GM21526 (cell line): ENCODE measurements at regions not wholly inside any gene's neighbourhood (a gene's known extent, or its start where the extent isn't known, plus 50 kb on each side); places are given as distances from the start of the nearest gene placed in this dataset.
"Not testable (repeated sequence)": the region's sequence is repeated elsewhere in the genome, so short reads cannot be mapped to it uniquely, and the experiment has no call there.

ENCODE experiments used
- ATAC-seq: cut with Tn5 transposase; IDR thresholded peaks from one replicate; pipeline ENCODE4 v1.9.1; 2021; ENCODE audit warnings: moderate library complexity; ENCODE audit not compliant: unreplicated experiment, low FRiP score

GRCh38 chr6:103017878-103018277 lies 1624.4 kb downstream of the GRIK2 start:
- no peak for ATAC-seq

- ATAC-seq = no peak
Measured at GRCh38 chr6:103011605-103012004, 1618.1 kb downstream of the GRIK2 start.

- ATAC-seq = no peak
Measured at GRCh38 chr6:103002282-103002681, 1608.8 kb downstream of the GRIK2 start.

GRCh38 chr6:103001724-103002123 lies 1608.2 kb downstream of the GRIK2 start:
- ATAC-seq = no peak

GRCh38 chr6:103000688-103001087 lies 1607.2 kb downstream of the GRIK2 start:
- no peak for ATAC-seq

- ATAC-seq = no peak
Measured at GRCh38 chr6:102995491-102995890, 1602.0 kb downstream of the GRIK2 start.

- no peak for ATAC-seq
Measured at GRCh38 chr6:102994866-102995265, 1601.4 kb downstream of the GRIK2 start.

GRCh38 chr6:102986086-102986485 lies 1592.6 kb downstream of the GRIK2 start:
- ATAC-seq = peak; percentile 81

- no peak for ATAC-seq
Measured at GRCh38 chr6:102984357-102984756, 1590.8 kb downstream of the GRIK2 start.

- no peak for ATAC-seq
Measured at GRCh38 chr6:102981490-102982015, 1588.0 kb downstream of the GRIK2 start.

GRCh38 chr6:102980951-102981350 lies 1587.4 kb downstream of the GRIK2 start:
- ATAC-seq = no peak

GRCh38 chr6:102961902-102962301 lies 1568.4 kb downstream of the GRIK2 start:
- ATAC-seq = no peak

- ATAC-seq = no peak
Measured at GRCh38 chr6:102950967-102951366, 1557.5 kb downstream of the GRIK2 start.

GRCh38 chr6:102944475-102944874 lies 1551.0 kb downstream of the GRIK2 start:
- ATAC-seq = no peak

GRCh38 chr6:102942206-102942605 lies 1548.7 kb downstream of the GRIK2 start:
- ATAC-seq = no peak

- no peak for ATAC-seq
Measured at GRCh38 chr6:102936959-102937358, 1543.5 kb downstream of the GRIK2 start.

- ATAC-seq = no peak
Measured at GRCh38 chr6:102928109-102928508, 1534.6 kb downstream of the GRIK2 start.

GRCh38 chr6:102918161-102918560 lies 1524.7 kb downstream of the GRIK2 start:
- ATAC-seq = no peak

- ATAC-seq = no peak
Measured at GRCh38 chr6:102911571-102911970, 1518.1 kb downstream of the GRIK2 start.

- not testable (repeated sequence) for ATAC-seq
Measured at GRCh38 chr6:102910701-102911139, 1517.2 kb downstream of the GRIK2 start.

- no peak for ATAC-seq
Measured at GRCh38 chr6:102907181-102907580, 1513.7 kb downstream of the GRIK2 start.

- ATAC-seq = no peak
Measured at GRCh38 chr6:102902471-102902870, 1509.0 kb downstream of the GRIK2 start.

- ATAC-seq = no peak
Measured at GRCh38 chr6:102895683-102896082, 1502.2 kb downstream of the GRIK2 start.
